PC-9 (cell line): ENCODE measurements at regions not wholly inside any gene's neighbourhood (a gene's known extent, or its start where the extent isn't known, plus 50 kb on each side); places are given as distances from the start of the nearest gene placed in this dataset.
"Not testable (repeated sequence)": the region's sequence is repeated elsewhere in the genome, so short reads cannot be mapped to it uniquely, and the experiment has no call there.

Experiments
- BruUV-seq: library from RNA; stranded (reverse); fragments of 400-500 nt; replicated peaks from 2 replicates; lab custom pipeline; 2021; lab: Mats Ljungman, UMichigan
- CTCF ChIA-PET: fragments of 300-600 bp; sonication (Branson Sonifier 250); formaldehyde crosslinking; loops from one replicate; lab custom pipeline; 2022; ENCODE audit warnings: antibody characterized with exemption; lab: Charles Lee
- POLR2A ChIA-PET: fragments of 300-600 bp; sonication (Branson Sonifier 250); formaldehyde crosslinking; loops from one replicate; lab custom pipeline; 2022; ENCODE audit warnings: antibody characterized with exemption; ENCODE audit not compliant: unreplicated experiment; lab: Charles Lee
- DNase-seq, 2 experiments: peaks; one replicate each; pipeline versions ENCODE4 v3.0.0 to v3.0.0-alpha.2; 2015 to 2022; ENCODE audit warnings: mixed read lengths in 1 of 2
- H2AFZ ChIP-seq: fragments of 200-600 bp; sonication (generic); 2 replicates; pipeline ENCODE4 v1.8.1; 2017; ENCODE audit warnings: antibody characterized with exemption
- H3F3A ChIP-seq: fragments of 200-600 bp; sonication (generic); 2 replicates; pipeline ENCODE4 v1.8.1; 2017; ENCODE audit warnings: antibody characterized with exemption, mild to moderate bottlenecking, low read depth; ENCODE audit not compliant: insufficient read depth
- H3K27ac ChIP-seq: fragments of 200-600 bp; sonication (generic); 2 replicates; pipeline ENCODE4 v1.6.1; 2016; ENCODE audit warnings: mixed run types
- H3K27me3 ChIP-seq: fragments of 200-600 bp; sonication (generic); 2 replicates; pipeline ENCODE4 v1.6.1; 2016; ENCODE audit warnings: low read depth, mixed run types; ENCODE audit not compliant: insufficient read depth
- H3K36me3 ChIP-seq: fragments of 200-600 bp; sonication (generic); 2 replicates; pipeline ENCODE4 v1.6.1; 2016; ENCODE audit warnings: low read depth, mixed run types
- H3K4me1 ChIP-seq: fragments of 200-600 bp; sonication (generic); replicated peaks from 2 replicates; pipeline ENCODE4 v1.6.1; 2016; ENCODE audit warnings: mixed run types; ENCODE audit not compliant: insufficient read depth
- H3K4me2 ChIP-seq: fragments of 200-600 bp; sonication (generic); 2 replicates; pipeline ENCODE4 v1.6.1; 2017; ENCODE audit warnings: mixed run types
- H3K4me3 ChIP-seq: fragments of 200-600 bp; sonication (generic); 2 replicates; pipeline ENCODE4 v1.6.1; 2016; ENCODE audit warnings: mixed run types
- H3K79me2 ChIP-seq: fragments of 200-600 bp; sonication (generic); 2 replicates; pipeline ENCODE4 v1.6.1; 2017; ENCODE audit warnings: low read depth, mixed run types
- H3K9me2 ChIP-seq: fragments of 200-600 bp; sonication (generic); 2 replicates; pipeline ENCODE4 v1.8.1; 2017; ENCODE audit warnings: mild to moderate bottlenecking; ENCODE audit not compliant: insufficient read depth
- H3K9me3 ChIP-seq: fragments of 200-600 bp; sonication (generic); 2 replicates; pipeline ENCODE4 v1.8.1; 2016; ENCODE audit warnings: low read depth; ENCODE audit not compliant: insufficient read depth
- H4K20me1 ChIP-seq: fragments of 200-600 bp; sonication (generic); 2 replicates; pipeline ENCODE4 v1.8.1; 2017; ENCODE audit not compliant: insufficient read depth
- EZH2 ChIP-seq: fragments of 200-600 bp; sonication (generic); IDR thresholded peaks from 2 replicates; pipeline ENCODE4 v1.8.0; 2017; ENCODE audit warnings: antibody characterized with exemption, low read depth
- intact Hi-C: fragments of 100-400 bp; cut with micrococcal nuclease; formaldehyde crosslinking; loops from one replicate; pipeline ENCODE4 v1.10.0; 2022; ENCODE audit not compliant: unreplicated experiment
- TF ChIP-seq, protein P1 (sequence below): fragments of 200-600 bp; sonication (generic); conservative IDR thresholded peaks from 2 replicates; pipeline ENCODE4 v1.6.1; 2017; ENCODE audit warnings: mixed run types, antibody characterized with exemption, mild to moderate bottlenecking, moderate library complexity

DNA sequence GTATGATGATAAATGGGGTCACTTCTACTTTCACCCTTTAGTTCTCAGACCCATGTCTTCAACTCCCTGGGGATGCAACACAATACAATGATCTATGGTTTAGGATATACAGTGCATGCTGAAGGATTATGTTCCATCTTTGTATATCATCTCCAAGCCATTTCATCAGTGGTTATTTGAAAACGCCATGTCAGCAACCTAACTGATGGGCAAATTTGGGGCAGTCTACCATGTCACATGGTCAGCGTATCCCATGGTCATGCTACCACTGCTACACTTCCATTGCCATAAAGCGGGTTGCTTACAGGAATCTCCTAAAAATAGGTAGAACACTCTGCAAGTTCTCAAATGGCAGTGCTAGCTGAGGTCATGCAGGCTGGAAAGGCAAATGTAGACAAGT is 236.5 kb upstream of the ISX start:
- no peak for DNase-seq
- Histone ChIP-seq H3K9me3 (no peaks in the 10 kb centered on the region), H3K4me2 (no peak overlapping the region), H3K9me2 (no peaks in the 10 kb centered on the region), H4K20me1 (no peaks in the 10 kb centered on the region), H3K4me1 (no peaks in the 10 kb centered on the region), H3F3A (no peaks in the 10 kb centered on the region), H3K36me3 (no peaks in the 10 kb centered on the region), H3K79me2 (no peaks in the 10 kb centered on the region), H3K27me3 (peaks cover 12% of the 10 kb centered on the region; the same call in 1 of the 2 replicates), H2AFZ (no peak overlapping the region), H3K4me3 (no peak overlapping the region), H3K27ac (no peak overlapping the region)
- BruUV-seq: no TSS peak
- ChIA-PET CTCF (no interaction called here), POLR2A (no interaction called here)
- intact Hi-C loops: no loop called here
- no peak for TF ChIP-seq EZH2
- TF ChIP-seq, protein P1, sequence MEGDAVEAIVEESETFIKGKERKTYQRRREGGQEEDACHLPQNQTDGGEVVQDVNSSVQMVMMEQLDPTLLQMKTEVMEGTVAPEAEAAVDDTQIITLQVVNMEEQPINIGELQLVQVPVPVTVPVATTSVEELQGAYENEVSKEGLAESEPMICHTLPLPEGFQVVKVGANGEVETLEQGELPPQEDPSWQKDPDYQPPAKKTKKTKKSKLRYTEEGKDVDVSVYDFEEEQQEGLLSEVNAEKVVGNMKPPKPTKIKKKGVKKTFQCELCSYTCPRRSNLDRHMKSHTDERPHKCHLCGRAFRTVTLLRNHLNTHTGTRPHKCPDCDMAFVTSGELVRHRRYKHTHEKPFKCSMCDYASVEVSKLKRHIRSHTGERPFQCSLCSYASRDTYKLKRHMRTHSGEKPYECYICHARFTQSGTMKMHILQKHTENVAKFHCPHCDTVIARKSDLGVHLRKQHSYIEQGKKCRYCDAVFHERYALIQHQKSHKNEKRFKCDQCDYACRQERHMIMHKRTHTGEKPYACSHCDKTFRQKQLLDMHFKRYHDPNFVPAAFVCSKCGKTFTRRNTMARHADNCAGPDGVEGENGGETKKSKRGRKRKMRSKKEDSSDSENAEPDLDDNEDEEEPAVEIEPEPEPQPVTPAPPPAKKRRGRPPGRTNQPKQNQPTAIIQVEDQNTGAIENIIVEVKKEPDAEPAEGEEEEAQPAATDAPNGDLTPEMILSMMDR: no peak

DNA sequence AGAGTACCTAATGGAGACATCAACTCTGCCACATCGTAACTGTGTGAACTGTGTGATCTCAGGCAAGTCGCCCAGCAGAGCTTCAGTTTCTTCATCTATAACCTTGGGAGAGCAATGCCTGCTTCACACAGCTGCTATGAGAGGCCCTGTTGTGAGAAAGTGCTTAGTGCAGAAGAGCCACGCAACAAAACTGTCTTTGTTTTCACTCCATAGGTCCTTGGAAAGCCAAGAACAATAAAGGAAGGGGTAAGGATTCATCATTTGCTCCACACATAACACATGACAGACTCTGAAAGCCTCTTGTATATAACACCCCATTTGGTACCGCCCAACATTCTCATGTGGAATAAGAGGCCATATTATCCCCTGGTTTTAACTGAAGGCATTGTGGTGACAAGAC is 231.9 kb upstream of the ISX start:
- Histone ChIP-seq H3K4me2 (no peak overlapping the region), H3K9me3 (no peaks in the 10 kb centered on the region), H2AFZ (no peak overlapping the region), H3K9me2 (no peaks in the 10 kb centered on the region), H3K27ac (no peak overlapping the region), H3K4me1 (no peaks in the 10 kb centered on the region), H4K20me1 (no peaks in the 10 kb centered on the region), H3K36me3 (no peaks in the 10 kb centered on the region), H3K4me3 (no peak overlapping the region), H3F3A (no peaks in the 10 kb centered on the region), H3K79me2 (no peaks in the 10 kb centered on the region), H3K27me3 (peaks cover 44% of the 10 kb centered on the region)
- no peak for DNase-seq
- ChIA-PET POLR2A (no interaction called here), CTCF (no interaction called here)
- BruUV-seq: no TSS peak
- TF ChIP-seq, protein P1: no peak
- TF ChIP-seq EZH2: no peak
- intact Hi-C loops: no loop called here

DNA sequence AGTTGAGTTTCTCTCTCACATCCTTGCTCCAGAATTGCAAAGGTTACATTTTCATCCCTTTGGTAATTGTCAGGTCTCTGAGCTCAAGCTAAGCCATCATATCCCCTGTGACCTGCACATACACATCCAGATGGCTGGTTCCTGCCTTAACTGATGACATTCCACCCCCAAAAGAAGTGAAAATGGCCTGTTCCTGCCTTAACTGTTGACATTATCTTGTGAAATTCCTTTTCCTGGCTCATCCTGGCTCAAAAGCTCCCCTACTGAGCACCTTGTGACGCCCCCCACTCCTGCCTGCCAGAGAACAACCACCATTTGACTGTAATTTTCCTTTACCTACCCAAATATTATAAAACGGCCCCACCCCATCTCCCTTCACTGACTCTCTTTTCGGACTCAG is 231.4 kb upstream of the ISX start:
- H3K9me2 ChIP-seq, H3K4me1 ChIP-seq, DNase-seq, H3K4me2 ChIP-seq, POLR2A ChIA-PET, BruUV-seq, intact Hi-C loops, H3K79me2 ChIP-seq, CTCF ChIA-PET, H3K9me3 ChIP-seq, H2AFZ ChIP-seq, H3K4me3 ChIP-seq, H4K20me1 ChIP-seq, H3K27ac ChIP-seq, H3K36me3 ChIP-seq, H3F3A ChIP-seq: not testable (repeated sequence)
- H3K27me3 ChIP-seq: peaks cover 45% of the 10 kb centered on the region

DNA sequence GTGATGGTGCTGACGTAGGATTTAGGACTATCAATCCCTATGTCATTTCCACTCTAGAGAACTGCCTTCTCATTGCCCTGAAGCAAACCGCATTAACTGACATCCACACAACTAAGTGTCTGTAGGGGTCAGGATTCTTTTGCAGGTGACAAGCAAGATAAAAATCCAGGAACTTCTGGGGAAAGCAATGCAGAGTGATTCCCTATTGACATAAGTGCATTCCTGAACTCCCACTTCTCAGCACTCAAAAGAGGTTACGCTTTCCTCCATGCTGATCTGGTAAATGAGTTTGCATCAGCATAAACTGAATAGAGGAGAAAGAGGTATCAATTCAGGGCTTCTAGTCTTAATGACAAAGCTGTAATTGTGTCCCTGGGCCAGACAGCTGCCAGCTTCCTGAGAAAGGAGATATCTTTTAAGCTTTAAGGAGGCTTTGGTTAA is 224.6 kb upstream of the ISX start:
- ChIA-PET POLR2A (no interaction called here), CTCF (no interaction called here)
- no peaks in the 10 kb centered on the region for H3K4me1 ChIP-seq
- H3K9me3 ChIP-seq: no peaks in the 10 kb centered on the region
- no peaks in the 10 kb centered on the region for H3K79me2 ChIP-seq
- H3K9me2 ChIP-seq: no peaks in the 10 kb centered on the region
- TF ChIP-seq EZH2: no peak
- TF ChIP-seq, protein P1: no peak
- no peaks in the 10 kb centered on the region for H3K36me3 ChIP-seq
- no peak for DNase-seq
- no peak overlapping the region for H2AFZ ChIP-seq
- BruUV-seq: no TSS peak
- intact Hi-C loops: no loop called here
- no peaks in the 10 kb centered on the region for H3F3A ChIP-seq
- H3K27me3 ChIP-seq: peaks cover 29% of the 10 kb centered on the region
- H4K20me1 ChIP-seq: no peaks in the 10 kb centered on the region; the same call in 1 of the 2 replicates
- no peak overlapping the region for H3K4me3 ChIP-seq
- H3K4me2 ChIP-seq: no peak overlapping the region
- no peak overlapping the region for H3K27ac ChIP-seq
